ENCODE measurements at regions not wholly inside any gene's neighbourhood (a gene's known extent, or its start where the extent isn't known, plus 50 kb on each side); places are given as distances from the start of the nearest gene placed in this dataset.

DNA sequence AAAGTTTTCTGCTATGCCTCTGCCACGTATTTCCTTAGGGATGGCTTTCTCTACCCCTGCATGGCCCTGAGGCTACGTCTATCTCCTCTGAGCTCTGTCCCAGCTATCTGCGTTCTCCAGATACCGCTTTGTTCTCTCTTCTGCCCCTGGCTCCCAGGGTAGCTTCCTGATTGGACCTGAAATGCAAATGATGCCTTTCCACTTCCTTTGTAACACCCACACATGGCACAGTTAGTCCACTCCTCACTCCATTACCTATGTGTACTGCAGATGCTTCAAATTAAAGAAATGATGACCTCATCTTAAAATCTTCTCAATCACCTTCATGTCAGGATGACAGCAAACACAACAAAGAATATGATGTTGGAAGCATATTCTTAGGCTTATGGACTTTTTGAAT, 138.6 kb upstream of the POGK start:
- TF ChIP-seq POLR2AphosphoS5 (IDR thresholded peaks at IDR 0.05; ENCODE audit: low read depth, low read length) (no peak), TAF1 (IDR thresholded peaks at IDR 0.05; ENCODE audit: low read depth, low read length) (no peak), POLR2A (IDR thresholded peaks at IDR 0.05; ENCODE audit: low read depth, low read length) (no peak), POU2F2 (IDR thresholded peaks at IDR 0.05; ENCODE audit: low read depth, low read length) (no peak), SPI1 (IDR thresholded peaks at IDR 0.05; ENCODE audit: low read depth, low read length) (no peak), PAX5 (IDR thresholded peaks at IDR 0.05; ENCODE audit: insufficient read depth, low read length, severe bottlenecking) (no peak)
